Skeletal muscle tissue (tissue), 3 donors: ENCODE measurements at regions not wholly inside any gene's neighbourhood (a gene's known extent, or its start where the extent isn't known, plus 50 kb on each side); places are given as distances from the start of the nearest gene placed in this dataset.
A peak's percentile ranks its signal among the peaks of the same experiment; 100 is the strongest.

Experiments used
- H3K27ac ChIP-seq: one replicate; pipeline ENCODE4 v1.7.0; 2013; ENCODE audit warnings: mild to moderate bottlenecking, low read depth, low read length, inconsistent platforms
- H3K27me3 ChIP-seq, 3 donors: one replicate each; pipeline ENCODE4 v1.7.0; 2013; ENCODE audit warnings: low read length in 3 of 3; ENCODE audit not compliant: control insufficient read depth in 3 of 3, insufficient read depth in 3 of 3
- H3K36me3 ChIP-seq, 3 donors: one replicate each; pipeline ENCODE4 v1.7.0; 2013; ENCODE audit warnings: low read length in 3 of 3; ENCODE audit not compliant: control insufficient read depth in 3 of 3, insufficient read depth in 3 of 3
- H3K4me1 ChIP-seq, 3 donors: one replicate each; pipeline ENCODE4 v1.7.0; 2013; ENCODE audit warnings: low read length in 3 of 3, mild to moderate bottlenecking in 3 of 3; ENCODE audit not compliant: control insufficient read depth in 3 of 3, insufficient read depth in 3 of 3
- H3K4me3 ChIP-seq, 3 donors: one replicate each; pipeline ENCODE4 v1.7.0; 2013; ENCODE audit warnings: low read length in 3 of 3
- H3K9ac ChIP-seq, 3 donors: one replicate each; pipeline ENCODE4 v1.7.0; 2013; ENCODE audit warnings: low read length in 3 of 3, mild to moderate bottlenecking in 3 of 3, moderate library complexity in 2 of 3, low read depth in 1 of 3
- H3K9me3 ChIP-seq, 3 donors: one replicate each; pipeline ENCODE4 v1.7.0; 2013; ENCODE audit warnings: low read length in 3 of 3; ENCODE audit not compliant: control insufficient read depth in 3 of 3
- donor health status: Osteomylitis.

- H3K4me1 ChIP-seq, result peaks cover 14 to 19% (median 16%) of the 10 kb centered on the region in 3 donors
These were observed 229.2 kb downstream of the PTTG2 start for GRCh38 chr4:38189445-38189844.

GRCh38 chr4:38190717-38191178, 230.6 kb downstream of the PTTG2 start:
- peak overlapping the region; percentile 12 to 54 (median 47) for H3K9ac ChIP-seq
- H3K36me3 ChIP-seq, result no peaks in the 10 kb centered on the region
- no peaks in the 10 kb centered on the region for H3K27me3 ChIP-seq
- peaks cover 14 to 19% (median 16%) of the 10 kb centered on the region in 3 donors for H3K4me1 ChIP-seq
- H3K9me3 ChIP-seq, result peaks cover 0 to 6% (median 6%) of the 10 kb centered on the region in 3 donors
- peak overlapping the region; percentile 83 for H3K27ac ChIP-seq
- H3K4me3 ChIP-seq, result peak overlapping the region in 1 of 3 donors; percentile 15

More at GRCh38 chr4:38189445-38189844, 229.2 kb downstream of the PTTG2 start:
- no peaks in the 10 kb centered on the region for H3K36me3 ChIP-seq
- H3K27ac ChIP-seq, result no peak overlapping the region
- H3K9me3 ChIP-seq, result no peaks in the 10 kb centered on the region
- no peaks in the 10 kb centered on the region for H3K27me3 ChIP-seq
- no peak overlapping the region for H3K9ac ChIP-seq
- no peak overlapping the region for H3K4me3 ChIP-seq

DNA sequence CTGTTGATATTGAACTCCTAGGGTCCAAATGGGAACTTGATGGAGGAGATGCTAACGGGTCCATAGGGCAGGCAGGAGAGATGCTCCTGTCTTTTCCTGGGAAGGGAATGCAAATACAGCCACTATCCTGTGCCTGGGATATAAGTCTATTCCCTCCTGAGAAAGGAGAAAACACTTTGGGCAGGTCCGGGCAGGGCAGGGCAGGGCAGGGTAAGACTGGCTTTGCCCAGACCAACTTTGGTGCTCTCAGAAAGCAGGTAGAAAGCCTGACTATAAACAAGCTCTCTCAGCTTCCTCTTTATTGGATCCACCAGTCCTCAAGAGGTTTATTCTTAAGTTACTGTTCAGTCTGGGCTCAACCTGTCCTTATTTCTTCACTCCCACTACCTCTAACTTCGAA, 232.3 kb downstream of the PTTG2 start:
- no peaks in the 10 kb centered on the region for H3K27me3 ChIP-seq
- no peak overlapping the region for H3K4me3 ChIP-seq
- H3K27ac ChIP-seq, result no peak overlapping the region
- no peak overlapping the region for H3K9ac ChIP-seq
- H3K4me1 ChIP-seq, result peaks cover 14 to 19% (median 16%) of the 10 kb centered on the region in 3 donors
- H3K9me3 ChIP-seq, result peaks cover 0 to 8% (median 8%) of the 10 kb centered on the region in 3 donors
- no peaks in the 10 kb centered on the region for H3K36me3 ChIP-seq

DNA sequence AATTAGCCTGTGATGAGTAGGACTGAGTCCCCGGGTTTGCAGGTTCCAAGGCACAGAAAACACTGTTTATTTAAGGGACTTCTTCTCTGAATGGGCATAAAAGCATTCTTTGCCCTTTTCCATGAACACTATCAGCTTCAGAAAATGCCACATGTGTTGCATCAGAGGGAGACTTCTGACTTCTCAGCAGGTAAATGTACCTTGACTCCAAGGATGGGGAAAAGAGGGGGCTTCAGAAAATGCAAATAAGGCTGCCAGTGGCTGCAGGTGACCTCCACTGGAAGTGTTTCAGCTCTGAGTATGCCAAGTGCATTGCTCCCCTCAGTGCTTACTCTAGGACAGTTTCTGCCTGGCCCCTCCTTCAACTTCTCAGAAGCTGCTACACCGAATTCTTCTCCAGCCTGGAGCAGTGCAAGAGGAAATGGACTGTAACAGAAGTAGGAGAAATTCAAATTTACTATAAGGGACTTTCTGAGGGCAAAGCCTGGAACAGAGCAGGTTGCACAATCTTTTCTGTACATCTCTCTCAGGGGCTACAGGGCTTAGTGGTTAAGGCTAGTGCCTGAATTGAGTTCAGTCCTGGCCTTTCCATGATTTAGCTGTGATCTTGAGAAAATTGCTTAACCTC, 233.2 kb downstream of the PTTG2 start:
- Histone ChIP-seq H3K27ac (no peak overlapping the region), H3K4me3 (no peak overlapping the region), H3K9ac (no peak overlapping the region), H3K9me3 (peaks cover 0 to 8% (median 8%) of the 10 kb centered on the region in 3 donors), H3K27me3 (no peaks in the 10 kb centered on the region), H3K36me3 (no peaks in the 10 kb centered on the region), H3K4me1 (peaks cover 14 to 19% (median 16%) of the 10 kb centered on the region in 3 donors)

DNA sequence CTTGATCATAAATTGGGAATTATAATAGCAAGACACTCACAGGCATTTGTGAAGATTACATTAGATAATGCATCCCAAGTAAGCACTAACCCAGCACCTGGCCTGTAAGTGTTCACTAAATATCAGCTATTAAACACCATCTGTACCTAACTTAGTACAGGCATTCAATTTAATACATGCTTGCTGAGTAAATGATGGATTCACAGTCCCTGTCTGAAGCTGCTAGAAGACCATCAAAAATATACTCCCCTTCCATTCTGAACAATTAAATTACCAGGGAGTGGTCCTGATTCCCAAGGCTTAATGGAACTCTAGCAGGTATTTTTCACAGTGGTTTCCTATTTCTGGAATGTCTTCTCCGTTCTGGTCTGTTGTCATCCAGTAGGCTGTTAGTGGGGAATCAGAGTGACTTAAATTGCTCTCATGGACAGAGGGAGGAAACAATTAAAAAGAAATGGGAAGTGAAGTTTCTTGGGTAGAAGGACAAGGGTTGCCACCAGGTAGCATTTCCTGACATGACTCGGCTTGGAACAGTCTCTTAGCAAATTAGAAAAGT, 233.9 kb downstream of the PTTG2 start:
- no peak overlapping the region for H3K27ac ChIP-seq
- no peaks in the 10 kb centered on the region for H3K27me3 ChIP-seq
- no peak overlapping the region for H3K9ac ChIP-seq
- no peak overlapping the region for H3K4me3 ChIP-seq
- H3K36me3 ChIP-seq, result no peaks in the 10 kb centered on the region
- peaks cover 0 to 8% (median 8%) of the 10 kb centered on the region in 3 donors for H3K9me3 ChIP-seq
- H3K4me1 ChIP-seq, result peaks cover 13 to 19% (median 14%) of the 10 kb centered on the region in 3 donors

GRCh38 chr4:38195486-38195885, 235.3 kb downstream of the PTTG2 start:
- H3K9ac ChIP-seq, result no peak overlapping the region
- H3K36me3 ChIP-seq, result no peaks in the 10 kb centered on the region
- H3K27ac ChIP-seq, result no peak overlapping the region
- no peak overlapping the region for H3K4me3 ChIP-seq
- H3K4me1 ChIP-seq, result peaks cover 8 to 12% (median 10%) of the 10 kb centered on the region in 3 donors
- H3K27me3 ChIP-seq, result no peaks in the 10 kb centered on the region
- H3K9me3 ChIP-seq, result peaks cover 0 to 8% (median 8%) of the 10 kb centered on the region in 3 donors

GRCh38 chr4:38195911-38196310, 235.7 kb downstream of the PTTG2 start:
- Histone ChIP-seq H3K4me3 (no peak overlapping the region), H3K9me3 (peaks cover 0 to 8% (median 8%) of the 10 kb centered on the region in 3 donors), H3K4me1 (peaks cover 4 to 8% (median 6%) of the 10 kb centered on the region in 3 donors), H3K27me3 (no peaks in the 10 kb centered on the region), H3K36me3 (no peaks in the 10 kb centered on the region), H3K27ac (no peak overlapping the region), H3K9ac (no peak overlapping the region)

DNA sequence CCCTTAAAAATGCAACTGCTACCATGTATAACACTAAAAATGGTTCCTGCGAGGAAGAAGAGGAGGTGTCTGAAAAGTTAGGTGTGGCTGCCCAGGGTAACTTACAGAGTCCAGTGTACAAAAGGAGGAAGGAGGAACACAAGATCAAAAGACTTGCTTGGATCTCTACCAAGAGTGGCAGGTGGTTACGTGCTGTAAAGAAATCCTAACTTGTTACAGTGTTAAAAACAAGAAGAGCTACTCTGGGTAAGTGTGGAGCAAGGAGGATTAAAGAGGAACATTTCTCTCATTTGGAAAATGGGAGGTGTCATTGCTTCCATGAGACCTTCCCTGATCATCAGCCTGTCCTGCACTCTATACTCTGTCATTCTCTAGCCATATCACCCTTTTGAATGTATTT, 242.0 kb downstream of the PTTG2 start:
- Histone ChIP-seq H3K4me1 (no peaks in the 10 kb centered on the region), H3K9ac (no peak overlapping the region), H3K9me3 (no peaks in the 10 kb centered on the region), H3K36me3 (no peaks in the 10 kb centered on the region), H3K4me3 (no peak overlapping the region), H3K27me3 (no peaks in the 10 kb centered on the region), H3K27ac (no peak overlapping the region)

GRCh38 chr4:38203609-38204008, 243.4 kb downstream of the PTTG2 start:
- H3K27me3 ChIP-seq, result no peaks in the 10 kb centered on the region
- no peaks in the 10 kb centered on the region for H3K9me3 ChIP-seq
- H3K4me1 ChIP-seq, result no peaks in the 10 kb centered on the region
- H3K27ac ChIP-seq, result no peak overlapping the region
- no peak overlapping the region for H3K9ac ChIP-seq
- H3K4me3 ChIP-seq, result no peak overlapping the region
- no peaks in the 10 kb centered on the region for H3K36me3 ChIP-seq

GRCh38 chr4:38204339-38205035, 244.3 kb downstream of the PTTG2 start:
- Histone ChIP-seq H3K27ac (no peak overlapping the region), H3K27me3 (no peaks in the 10 kb centered on the region), H3K9ac (no peak overlapping the region)

More at GRCh38 chr4:38204339-38205035, 244.3 kb downstream of the PTTG2 start:
- Histone ChIP-seq H3K4me3 (no peak overlapping the region), H3K9me3 (no peaks in the 10 kb centered on the region), H3K36me3 (no peaks in the 10 kb centered on the region), H3K4me1 (no peaks in the 10 kb centered on the region)
